ENCODE measurements at regions not wholly inside any gene's neighbourhood (a gene's known extent, or its start where the extent isn't known, plus 50 kb on each side); places are given as distances from the start of the nearest gene placed in this dataset.

GRCh38 chr12:128178565-128178964 is 88.4 kb upstream of the TMEM132C start:
- 73 to 74% methylated on average over 4 of the region's 4 CpGs for WGBS, 2 donors
- Histone ChIP-seq H3K27ac (ENCODE audit: low read depth in 2 of 2, low read length in 1 of 2) (no peak overlapping the region), H3K36me3 (ENCODE audit: control insufficient read depth in 2 of 2, insufficient read depth in 2 of 2, low read length in 1 of 2) (no peaks in the 10 kb centered on the region), H3K9me3 (ENCODE audit: control insufficient read depth in 2 of 2, insufficient read depth in 1 of 2, low read depth in 1 of 2, low read length in 1 of 2) (peaks cover 0 to 4% of the 10 kb centered on the region in 2 donors), H3K4me3 (ENCODE audit: low read depth in 1 of 2, low read length in 2 of 2) (no peak overlapping the region), H3K4me1 (ENCODE audit: control insufficient read depth in 2 of 2, insufficient read depth in 2 of 2, low read length in 1 of 2) (no peaks in the 10 kb centered on the region), H3K27me3 (ENCODE audit: control insufficient read depth in 1 of 2, insufficient read depth in 2 of 2, low read length in 2 of 2) (no peaks in the 10 kb centered on the region)

GRCh38 chr12:128178966-128179365 is 88.0 kb upstream of the TMEM132C start:
- no peaks in the 10 kb centered on the region for H3K27me3 ChIP-seq (ENCODE audit: control insufficient read depth in 1 of 2, insufficient read depth in 2 of 2, low read length in 2 of 2)
- H3K27ac ChIP-seq (ENCODE audit: low read depth in 2 of 2, low read length in 1 of 2) = no peak overlapping the region
- 62% methylated on average over 3 of the region's 3 CpGs for WGBS, 2 donors
- no peaks in the 10 kb centered on the region for H3K36me3 ChIP-seq (ENCODE audit: control insufficient read depth in 2 of 2, insufficient read depth in 2 of 2, low read length in 1 of 2)
- no peaks in the 10 kb centered on the region for H3K4me1 ChIP-seq (ENCODE audit: control insufficient read depth in 2 of 2, insufficient read depth in 2 of 2, low read length in 1 of 2)
- H3K9me3 ChIP-seq (ENCODE audit: control insufficient read depth in 2 of 2, insufficient read depth in 1 of 2, low read depth in 1 of 2, low read length in 1 of 2) = peaks cover 0 to 4% of the 10 kb centered on the region in 2 donors
- no peak overlapping the region for H3K4me3 ChIP-seq (ENCODE audit: low read depth in 1 of 2, low read length in 2 of 2)

GRCh38 chr12:128180166-128180565 is 86.8 kb upstream of the TMEM132C start:
- Histone ChIP-seq H3K27ac (ENCODE audit: low read depth in 2 of 2, low read length in 1 of 2) (no peak overlapping the region), H3K4me3 (ENCODE audit: low read depth in 1 of 2, low read length in 2 of 2) (no peak overlapping the region), H3K27me3 (ENCODE audit: control insufficient read depth in 1 of 2, insufficient read depth in 2 of 2, low read length in 2 of 2) (no peaks in the 10 kb centered on the region), H3K36me3 (ENCODE audit: control insufficient read depth in 2 of 2, insufficient read depth in 2 of 2, low read length in 1 of 2) (no peaks in the 10 kb centered on the region), H3K4me1 (ENCODE audit: control insufficient read depth in 2 of 2, insufficient read depth in 2 of 2, low read length in 1 of 2) (no peaks in the 10 kb centered on the region), H3K9me3 (ENCODE audit: control insufficient read depth in 2 of 2, insufficient read depth in 1 of 2, low read depth in 1 of 2, low read length in 1 of 2) (peaks cover 0 to 4% of the 10 kb centered on the region in 2 donors)
- WGBS, 2 donors = 19 to 30% methylated on average over 1 of the region's 1 CpG

GRCh38 chr12:128190052-128190451 is 76.9 kb upstream of the TMEM132C start:
- Histone ChIP-seq H3K4me3 (ENCODE audit: low read depth in 1 of 2, low read length in 2 of 2) (no peak overlapping the region), H3K27ac (ENCODE audit: low read depth in 2 of 2, low read length in 1 of 2) (no peak overlapping the region), H3K27me3 (ENCODE audit: control insufficient read depth in 1 of 2, insufficient read depth in 2 of 2, low read length in 2 of 2) (no peaks in the 10 kb centered on the region), H3K36me3 (ENCODE audit: control insufficient read depth in 2 of 2, insufficient read depth in 2 of 2, low read length in 1 of 2) (no peaks in the 10 kb centered on the region), H3K9me3 (ENCODE audit: control insufficient read depth in 2 of 2, insufficient read depth in 1 of 2, low read depth in 1 of 2, low read length in 1 of 2) (peaks cover 5 to 27% of the 10 kb centered on the region in 2 donors), H3K4me1 (ENCODE audit: control insufficient read depth in 2 of 2, insufficient read depth in 2 of 2, low read length in 1 of 2) (no peaks in the 10 kb centered on the region)
- 84 to 92% methylated on average over 9 to 10 of the region's 10 CpGs for WGBS, 2 donors

- peaks cover 5 to 27% of the 10 kb centered on the region in 2 donors for H3K9me3 ChIP-seq (ENCODE audit: control insufficient read depth in 2 of 2, insufficient read depth in 1 of 2, low read depth in 1 of 2, low read length in 1 of 2)
- WGBS, 2 donors = 19 to 24% methylated on average over 16 of the region's 16 CpGs
- no peak overlapping the region for H3K4me3 ChIP-seq (ENCODE audit: low read depth in 1 of 2, low read length in 2 of 2)
- H3K36me3 ChIP-seq (ENCODE audit: control insufficient read depth in 2 of 2, insufficient read depth in 2 of 2, low read length in 1 of 2) = no peaks in the 10 kb centered on the region
- H3K27ac ChIP-seq (ENCODE audit: low read depth in 2 of 2, low read length in 1 of 2) = no peak overlapping the region
- H3K27me3 ChIP-seq (ENCODE audit: control insufficient read depth in 1 of 2, insufficient read depth in 2 of 2, low read length in 2 of 2) = no peaks in the 10 kb centered on the region
- H3K4me1 ChIP-seq (ENCODE audit: control insufficient read depth in 2 of 2, insufficient read depth in 2 of 2, low read length in 1 of 2) = no peaks in the 10 kb centered on the region
Observed at GRCh38 chr12:128190614-128191013, 76.4 kb upstream of the TMEM132C start.

GRCh38 chr12:128191380-128191779 is 75.6 kb upstream of the TMEM132C start:
- 82% methylated on average over 14 of the region's 14 CpGs for WGBS, 2 donors
- Histone ChIP-seq H3K36me3 (ENCODE audit: control insufficient read depth in 2 of 2, insufficient read depth in 2 of 2, low read length in 1 of 2) (no peaks in the 10 kb centered on the region), H3K4me3 (ENCODE audit: low read depth in 1 of 2, low read length in 2 of 2) (no peak overlapping the region), H3K27me3 (ENCODE audit: control insufficient read depth in 1 of 2, insufficient read depth in 2 of 2, low read length in 2 of 2) (no peaks in the 10 kb centered on the region), H3K9me3 (ENCODE audit: control insufficient read depth in 2 of 2, insufficient read depth in 1 of 2, low read depth in 1 of 2, low read length in 1 of 2) (peaks cover 5 to 29% of the 10 kb centered on the region in 2 donors), H3K27ac (ENCODE audit: low read depth in 2 of 2, low read length in 1 of 2) (no peak overlapping the region), H3K4me1 (ENCODE audit: control insufficient read depth in 2 of 2, insufficient read depth in 2 of 2, low read length in 1 of 2) (no peaks in the 10 kb centered on the region)

- 70 to 72% methylated on average over 7 of the region's 7 CpGs for WGBS, 2 donors
- Histone ChIP-seq H3K27ac (ENCODE audit: low read depth in 2 of 2, low read length in 1 of 2) (no peak overlapping the region), H3K4me1 (ENCODE audit: control insufficient read depth in 2 of 2, insufficient read depth in 2 of 2, low read length in 1 of 2) (no peaks in the 10 kb centered on the region), H3K27me3 (ENCODE audit: control insufficient read depth in 1 of 2, insufficient read depth in 2 of 2, low read length in 2 of 2) (no peaks in the 10 kb centered on the region), H3K36me3 (ENCODE audit: control insufficient read depth in 2 of 2, insufficient read depth in 2 of 2, low read length in 1 of 2) (no peaks in the 10 kb centered on the region), H3K9me3 (ENCODE audit: control insufficient read depth in 2 of 2, insufficient read depth in 1 of 2, low read depth in 1 of 2, low read length in 1 of 2) (peaks cover 7 to 17% of the 10 kb centered on the region in 2 donors), H3K4me3 (ENCODE audit: low read depth in 1 of 2, low read length in 2 of 2) (no peak overlapping the region)
Observed at GRCh38 chr12:128204711-128205110, 62.3 kb upstream of the TMEM132C start.

- H3K27ac ChIP-seq (ENCODE audit: low read depth in 2 of 2, low read length in 1 of 2) = no peak overlapping the region
- 81 to 90% methylated on average over 3 of the region's 3 CpGs for WGBS, 2 donors
- H3K4me1 ChIP-seq (ENCODE audit: control insufficient read depth in 2 of 2, insufficient read depth in 2 of 2, low read length in 1 of 2) = no peaks in the 10 kb centered on the region
- no peaks in the 10 kb centered on the region for H3K27me3 ChIP-seq (ENCODE audit: control insufficient read depth in 1 of 2, insufficient read depth in 2 of 2, low read length in 2 of 2)
- peaks cover 7 to 16% of the 10 kb centered on the region in 2 donors for H3K9me3 ChIP-seq (ENCODE audit: control insufficient read depth in 2 of 2, insufficient read depth in 1 of 2, low read depth in 1 of 2, low read length in 1 of 2)
- no peak overlapping the region for H3K4me3 ChIP-seq (ENCODE audit: low read depth in 1 of 2, low read length in 2 of 2)
- no peaks in the 10 kb centered on the region for H3K36me3 ChIP-seq (ENCODE audit: control insufficient read depth in 2 of 2, insufficient read depth in 2 of 2, low read length in 1 of 2)
Observed at GRCh38 chr12:128205145-128205544, 61.8 kb upstream of the TMEM132C start.

GRCh38 chr12:128205758-128206157 is 61.2 kb upstream of the TMEM132C start:
- Histone ChIP-seq H3K27me3 (ENCODE audit: control insufficient read depth in 1 of 2, insufficient read depth in 2 of 2, low read length in 2 of 2) (no peaks in the 10 kb centered on the region), H3K36me3 (ENCODE audit: control insufficient read depth in 2 of 2, insufficient read depth in 2 of 2, low read length in 1 of 2) (no peaks in the 10 kb centered on the region), H3K4me3 (ENCODE audit: low read depth in 1 of 2, low read length in 2 of 2) (no peak overlapping the region), H3K4me1 (ENCODE audit: control insufficient read depth in 2 of 2, insufficient read depth in 2 of 2, low read length in 1 of 2) (no peaks in the 10 kb centered on the region), H3K9me3 (ENCODE audit: control insufficient read depth in 2 of 2, insufficient read depth in 1 of 2, low read depth in 1 of 2, low read length in 1 of 2) (peaks cover 7 to 14% of the 10 kb centered on the region in 2 donors), H3K27ac (ENCODE audit: low read depth in 2 of 2, low read length in 1 of 2) (no peak overlapping the region)
- 82 to 93% methylated on average over 7 of the region's 7 CpGs for WGBS, 2 donors
